T-helper 17 cell (primary cell): ENCODE measurements at regions not wholly inside any gene's neighbourhood (a gene's known extent, or its start where the extent isn't known, plus 50 kb on each side); places are given as distances from the start of the nearest gene placed in this dataset.
"Not testable (repeated sequence)": the region's sequence is repeated elsewhere in the genome, so short reads cannot be mapped to it uniquely, and the experiment has no call there.

Experiments
- ATAC-seq: fragments of 150-1000 bp; cut with Tn5 transposase; 2 replicates; pipeline ENCODE4 v1.10.0; 2021; ENCODE audit warnings: mild to moderate bottlenecking, moderate library complexity
- DNase-seq, 3 donors: peaks; one replicate each; pipeline versions ENCODE4 v3.0.0 to v3.0.0-alpha.2; 2020 to 2021
- H3K9me3 ChIP-seq: one replicate; pipeline ENCODE4 v1.7.0; 2013; ENCODE audit warnings: low read length, mild to moderate bottlenecking; ENCODE audit not compliant: control insufficient read depth, poor library complexity, severe bottlenecking
- H3K27ac Mint-ChIP-seq: one replicate; pipeline ENCODE4 v1.8.0; 2022; ENCODE audit warnings: mild to moderate bottlenecking, moderate library complexity, mixed read lengths
- H3K27me3 Mint-ChIP-seq: one replicate; pipeline ENCODE4 v1.8.0; 2022; ENCODE audit warnings: mixed read lengths
- H3K36me3 Mint-ChIP-seq: one replicate; pipeline ENCODE4 v1.8.0; 2022; ENCODE audit warnings: low read depth, mixed read lengths
- H3K4me1 Mint-ChIP-seq: one replicate; pipeline ENCODE4 v1.8.0; 2022; ENCODE audit warnings: mild to moderate bottlenecking, mixed read lengths
- H3K4me3 Mint-ChIP-seq: one replicate; pipeline ENCODE4 v1.8.0; 2022; ENCODE audit warnings: mild to moderate bottlenecking, moderate library complexity, mixed read lengths

DNA sequence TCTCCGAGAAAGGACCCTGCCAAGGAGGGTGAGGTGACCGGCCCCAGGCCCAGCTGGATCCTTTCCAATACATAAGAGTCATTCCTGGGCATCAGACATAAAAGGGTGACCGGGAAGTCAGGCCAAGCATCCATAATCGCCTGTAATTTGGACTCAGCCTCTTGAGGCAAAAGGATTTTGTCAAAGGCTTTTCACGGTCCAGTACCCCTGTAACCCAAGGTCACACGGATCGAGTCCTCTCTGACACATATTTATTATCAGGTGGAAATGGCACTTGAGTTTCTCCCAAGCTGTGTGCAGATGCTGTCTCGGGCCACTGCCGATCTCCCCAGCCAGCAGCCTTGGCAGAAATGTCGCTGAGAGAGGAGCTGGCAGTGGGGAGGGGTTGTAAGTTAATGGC lies 556.5 kb downstream of the MN1 start:
- H3K4me1 Mint-ChIP-seq, result peaks cover 2% of the 10 kb centered on the region
- no peak overlapping the region for H3K4me3 Mint-ChIP-seq
- H3K27ac Mint-ChIP-seq, result no peak overlapping the region
- ATAC-seq (no peak), DNase-seq (no peak)
- H3K9me3 ChIP-seq, result no peaks in the 10 kb centered on the region
- peaks cover 14% of the 10 kb centered on the region for H3K27me3 Mint-ChIP-seq
- peaks cover 3% of the 10 kb centered on the region for H3K36me3 Mint-ChIP-seq

DNA sequence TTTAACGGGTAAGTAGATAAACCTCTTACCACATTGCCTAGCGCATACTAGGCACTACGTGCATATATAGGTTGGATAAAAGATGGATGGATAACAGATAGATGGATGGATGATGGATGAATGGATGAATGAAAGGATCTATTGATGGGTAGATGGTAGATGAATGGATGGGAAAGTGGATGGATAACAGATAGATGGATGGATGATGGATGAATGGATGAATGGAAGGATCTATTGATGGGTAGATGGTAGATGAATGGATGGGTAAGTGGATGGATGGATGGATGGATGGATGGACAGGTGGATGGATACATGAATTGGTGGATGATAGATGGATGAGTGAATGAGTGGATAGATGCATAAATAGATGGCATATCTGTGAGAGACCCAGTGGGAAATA lies 555.0 kb downstream of the MN1 start:
- H3K27me3 Mint-ChIP-seq, result peaks cover 12% of the 10 kb centered on the region
- no peak overlapping the region for H3K27ac Mint-ChIP-seq

DNA sequence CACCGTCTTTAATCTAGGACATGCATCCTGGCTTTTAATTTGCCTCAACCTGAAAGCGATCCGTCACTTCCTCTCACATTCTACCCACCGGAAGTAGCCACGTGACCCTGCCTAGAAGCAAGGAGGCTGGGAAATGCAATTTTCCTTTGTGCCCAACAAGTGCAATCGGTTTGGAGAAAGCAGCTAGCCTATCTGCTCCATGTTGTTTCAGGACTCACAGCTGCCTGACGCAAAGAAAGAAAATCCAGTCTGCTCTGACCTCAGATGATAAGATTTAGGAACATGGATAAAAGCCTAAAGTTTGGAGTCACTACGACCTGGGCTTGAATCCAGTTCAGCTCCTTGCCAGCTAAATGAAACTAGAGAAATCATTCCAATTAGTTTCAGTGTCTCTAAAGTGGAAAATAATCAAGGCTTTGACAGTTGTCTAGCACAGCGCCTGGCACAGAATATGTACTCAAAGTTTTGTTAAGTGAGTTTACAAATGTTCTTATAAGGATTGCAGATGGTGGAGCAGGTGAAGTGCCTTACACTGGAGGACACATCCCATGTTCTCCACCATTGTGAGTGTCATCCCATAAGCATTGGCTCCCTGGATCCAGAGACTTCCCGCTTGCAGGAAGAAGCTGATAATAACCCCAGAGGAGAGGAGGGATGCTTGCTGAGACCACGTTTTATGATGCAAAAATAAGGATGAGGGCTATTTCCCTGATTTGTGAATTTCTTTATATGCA lies 553.7 kb downstream of the MN1 start:
- H3K9me3 ChIP-seq, result no peaks in the 10 kb centered on the region
- Mint-ChIP-seq H3K4me3 (no peak overlapping the region), H3K4me1 (peaks cover 2% of the 10 kb centered on the region), H3K27me3 (peaks cover 5% of the 10 kb centered on the region), H3K27ac (no peak overlapping the region), H3K36me3 (no peaks in the 10 kb centered on the region)
- no peak for DNase-seq
- ATAC-seq, result no peak

More for the DNA sequence above, 555.0 kb downstream of the MN1 start:
- H3K36me3 Mint-ChIP-seq, result peaks cover 3% of the 10 kb centered on the region
- H3K9me3 ChIP-seq, result no peaks in the 10 kb centered on the region
- peaks cover 2% of the 10 kb centered on the region for H3K4me1 Mint-ChIP-seq
- no peak overlapping the region for H3K4me3 Mint-ChIP-seq
- ATAC-seq, result no peak
- no peak for DNase-seq

DNA sequence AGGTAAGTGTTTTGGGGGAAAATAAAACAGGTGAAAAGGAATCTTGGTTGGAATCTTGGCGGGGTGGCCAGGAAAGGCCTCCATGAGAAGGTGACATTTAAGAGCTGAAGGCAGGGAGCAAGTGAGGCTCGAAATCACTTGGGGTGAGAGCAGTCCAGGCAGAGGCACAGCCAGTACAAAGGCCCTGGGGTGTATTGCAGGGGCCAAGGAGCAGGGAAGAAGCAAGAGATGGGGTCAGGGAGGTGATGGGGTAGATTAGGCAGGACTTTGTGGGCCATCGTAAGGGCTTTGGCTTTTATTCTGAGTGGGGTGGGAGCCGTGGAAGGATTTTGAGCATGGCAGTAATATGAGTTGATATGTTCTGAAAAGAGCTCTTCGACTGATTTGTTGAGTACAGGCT lies 551.1 kb downstream of the MN1 start:
- Mint-ChIP-seq H3K27me3 (no peaks in the 10 kb centered on the region), H3K4me3 (no peak overlapping the region), H3K27ac (no peak overlapping the region), H3K36me3 (peaks cover 2% of the 10 kb centered on the region), H3K4me1 (peaks cover 2% of the 10 kb centered on the region)
- no peak for ATAC-seq
- H3K9me3 ChIP-seq, result peaks cover 2% of the 10 kb centered on the region
- DNase-seq, result no peak

DNA sequence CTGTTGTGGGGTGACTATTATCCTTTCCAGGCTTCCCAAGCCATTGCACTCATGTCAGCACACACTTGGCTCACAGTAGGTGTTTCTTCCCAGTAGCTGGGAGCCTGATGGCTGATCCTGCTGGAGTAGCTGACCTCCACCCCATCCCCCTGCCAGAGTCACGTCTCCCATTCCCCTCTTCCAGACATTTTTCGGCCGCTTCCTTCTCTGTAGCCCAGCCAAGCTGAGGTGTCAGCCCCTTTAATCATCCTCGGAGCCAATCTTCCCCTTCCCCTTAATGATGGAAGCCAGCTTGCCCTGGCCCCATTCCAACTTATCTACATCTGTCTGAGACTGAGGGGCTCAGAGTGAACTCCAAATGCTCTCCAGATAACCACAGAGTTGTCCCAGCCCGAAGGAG lies 550.7 kb downstream of the MN1 start:
- Mint-ChIP-seq H3K27me3 (no peaks in the 10 kb centered on the region), H3K4me3 (no peak overlapping the region), H3K36me3 (peaks cover 2% of the 10 kb centered on the region), H3K4me1 (peaks cover 2% of the 10 kb centered on the region), H3K27ac (no peak overlapping the region)
- peaks cover 2% of the 10 kb centered on the region for H3K9me3 ChIP-seq
- DNase-seq (no peak), ATAC-seq (no peak)

DNA sequence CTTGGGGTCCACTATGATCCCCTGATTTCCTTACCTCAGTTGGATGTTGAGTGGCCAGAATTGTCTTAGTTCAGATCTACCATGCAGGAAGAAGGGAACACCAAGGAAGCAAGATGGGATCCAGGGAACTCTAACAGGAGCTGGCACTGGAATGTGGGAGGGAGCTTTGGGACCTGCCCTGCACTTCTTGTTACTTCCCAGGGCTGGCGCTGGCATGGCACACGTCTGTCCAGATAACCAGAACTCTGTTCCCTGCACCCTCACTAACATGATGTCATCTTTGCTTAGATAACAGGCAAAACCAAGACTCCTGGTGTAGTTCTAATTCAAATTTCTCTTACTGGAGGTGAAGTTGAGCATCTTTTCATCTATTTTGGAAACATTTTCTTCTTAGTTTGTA lies 550.0 kb downstream of the MN1 start:
- Mint-ChIP-seq H3K4me3 (no peak overlapping the region), H3K36me3 (peaks cover 2% of the 10 kb centered on the region), H3K27ac (no peak overlapping the region), H3K4me1 (peaks cover 2% of the 10 kb centered on the region), H3K27me3 (no peaks in the 10 kb centered on the region)
- ATAC-seq (no peak), DNase-seq (no peak)
- peaks cover 2% of the 10 kb centered on the region for H3K9me3 ChIP-seq

DNA sequence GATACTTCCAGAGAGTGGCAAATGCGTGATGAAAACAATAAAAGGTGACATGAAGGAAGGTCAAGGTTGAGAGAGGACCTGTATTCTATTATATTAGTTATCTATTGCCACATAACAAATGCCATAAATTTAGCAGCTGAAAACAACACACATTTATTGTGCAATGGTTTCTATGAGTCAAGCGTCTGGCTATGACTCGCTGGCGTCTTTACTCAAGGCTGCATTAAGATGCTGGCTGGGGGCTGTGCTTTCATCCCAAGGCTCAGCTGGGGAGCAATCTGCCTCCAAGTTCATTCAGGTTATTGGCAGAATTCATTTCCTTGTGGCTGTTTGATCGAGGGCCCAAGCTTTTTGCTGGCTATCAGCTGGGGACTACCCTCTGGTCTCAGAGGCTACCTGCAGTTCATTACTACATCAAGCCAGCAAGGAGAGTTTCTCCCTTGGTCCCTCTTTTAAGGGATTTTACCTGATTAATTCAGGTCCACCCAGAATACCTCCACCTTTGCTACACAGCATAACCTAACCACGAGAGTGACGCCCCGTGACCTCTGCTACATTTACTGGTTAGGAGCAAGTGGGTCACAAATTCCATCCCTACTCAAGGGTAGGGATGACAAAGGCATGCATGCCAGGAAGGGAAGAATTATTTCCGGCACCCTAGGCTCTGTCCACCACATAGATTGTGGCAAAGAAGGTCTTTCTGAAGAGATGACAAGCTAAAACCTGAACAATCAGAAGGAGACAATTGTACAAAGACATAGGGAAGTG lies 549.1 kb downstream of the MN1 start:
- H3K36me3 Mint-ChIP-seq, result peaks cover 2% of the 10 kb centered on the region
- H3K27me3 Mint-ChIP-seq, result no peaks in the 10 kb centered on the region
- no peak overlapping the region for H3K4me3 Mint-ChIP-seq
- no peak overlapping the region for H3K27ac Mint-ChIP-seq
- no peak for ATAC-seq
- no peak for DNase-seq
- no peaks in the 10 kb centered on the region for H3K4me1 Mint-ChIP-seq
- H3K9me3 ChIP-seq, result peaks cover 2% of the 10 kb centered on the region

DNA sequence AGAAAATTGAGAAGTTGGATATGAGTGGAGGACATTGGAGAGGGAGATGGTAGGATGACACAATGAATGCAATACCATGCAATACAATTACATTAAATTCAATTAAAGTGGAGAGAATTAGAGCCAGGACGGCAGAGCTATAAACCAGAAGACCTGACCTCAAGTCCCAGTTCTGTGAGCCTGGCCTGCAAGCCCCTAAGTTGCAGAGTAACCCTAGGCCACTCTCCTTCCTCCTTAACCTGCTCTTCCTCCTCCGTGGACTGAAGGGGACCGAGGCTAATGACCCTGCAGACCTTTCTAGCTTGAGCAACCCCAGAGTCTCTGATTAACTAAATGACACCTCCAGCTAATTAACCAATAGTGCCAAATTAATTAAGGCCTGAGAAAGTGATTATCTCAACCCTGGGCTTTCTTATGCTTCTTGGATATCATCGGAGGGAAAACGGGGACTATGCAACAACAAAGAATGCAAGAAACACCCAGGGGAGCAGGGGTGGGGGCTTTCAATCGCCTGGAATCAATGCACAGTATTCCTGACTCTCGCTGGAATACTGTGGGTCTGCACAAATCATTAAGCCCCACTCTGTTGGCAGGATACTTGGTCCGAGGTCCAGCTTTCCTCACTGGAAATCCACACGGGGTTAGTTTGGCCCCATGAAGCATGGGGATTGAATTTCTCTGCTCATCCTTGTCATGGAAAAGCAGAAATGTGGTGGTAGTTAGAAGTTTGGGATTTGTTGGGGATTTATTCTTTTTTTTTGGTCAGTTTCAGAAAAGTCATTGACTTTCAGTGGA lies 548.3 kb downstream of the MN1 start:
- no peak for DNase-seq
- Mint-ChIP-seq H3K4me1 (no peaks in the 10 kb centered on the region), H3K4me3 (no peak overlapping the region), H3K36me3 (peaks cover 2% of the 10 kb centered on the region), H3K27ac (no peak overlapping the region), H3K27me3 (no peaks in the 10 kb centered on the region)
- no peak for ATAC-seq
- peaks cover 2% of the 10 kb centered on the region for H3K9me3 ChIP-seq

DNA sequence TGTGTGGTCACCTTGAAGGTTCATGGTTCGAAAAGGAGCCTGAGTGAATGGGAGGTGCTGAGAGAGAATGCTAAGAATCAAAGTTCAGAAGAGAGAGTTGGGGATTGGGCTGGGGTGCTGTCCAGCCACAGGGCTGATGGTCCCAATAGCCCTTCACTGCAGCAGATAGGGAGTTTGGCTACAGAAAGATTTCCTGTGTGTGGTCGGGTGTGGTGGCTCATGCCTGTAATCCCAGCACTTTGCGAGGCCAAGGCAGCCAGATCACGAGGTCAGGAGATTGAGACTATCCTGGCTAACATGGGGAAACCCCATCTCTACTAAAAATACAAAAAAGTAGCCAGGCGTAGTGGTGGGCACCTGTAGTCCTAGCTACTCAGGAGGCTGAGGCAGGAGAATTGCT lies 547.5 kb downstream of the MN1 start:
- H3K27ac Mint-ChIP-seq, H3K27me3 Mint-ChIP-seq, H3K4me1 Mint-ChIP-seq, H3K9me3 ChIP-seq, DNase-seq, H3K4me3 Mint-ChIP-seq, H3K36me3 Mint-ChIP-seq, ATAC-seq: not testable (repeated sequence)

DNA sequence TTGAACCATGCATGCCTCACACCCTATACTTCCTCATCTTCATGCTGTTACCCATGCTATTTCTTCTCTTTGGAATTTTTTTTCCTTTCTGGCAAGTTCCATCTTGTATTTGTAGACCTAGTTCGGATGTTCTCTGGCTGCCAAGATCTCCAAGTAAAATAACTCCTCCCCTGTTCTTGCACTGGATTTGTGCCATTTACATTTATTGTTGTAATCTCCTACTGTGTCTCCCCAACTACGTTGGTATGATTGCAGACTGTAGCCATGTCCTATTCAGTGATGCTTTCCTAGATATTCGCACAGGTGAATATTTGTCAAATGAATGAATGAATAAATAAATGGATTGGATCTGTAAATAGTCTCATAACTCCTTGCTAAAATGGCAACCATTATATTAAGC lies 546.0 kb downstream of the MN1 start:
- H3K27ac Mint-ChIP-seq, result no peak overlapping the region
- H3K4me3 Mint-ChIP-seq, result no peak overlapping the region
- ATAC-seq (no peak), DNase-seq (no peak)
- peaks cover 2% of the 10 kb centered on the region for H3K36me3 Mint-ChIP-seq
- no peaks in the 10 kb centered on the region for H3K27me3 Mint-ChIP-seq
- no peaks in the 10 kb centered on the region for H3K4me1 Mint-ChIP-seq
- peaks cover 2% of the 10 kb centered on the region for H3K9me3 ChIP-seq

DNA sequence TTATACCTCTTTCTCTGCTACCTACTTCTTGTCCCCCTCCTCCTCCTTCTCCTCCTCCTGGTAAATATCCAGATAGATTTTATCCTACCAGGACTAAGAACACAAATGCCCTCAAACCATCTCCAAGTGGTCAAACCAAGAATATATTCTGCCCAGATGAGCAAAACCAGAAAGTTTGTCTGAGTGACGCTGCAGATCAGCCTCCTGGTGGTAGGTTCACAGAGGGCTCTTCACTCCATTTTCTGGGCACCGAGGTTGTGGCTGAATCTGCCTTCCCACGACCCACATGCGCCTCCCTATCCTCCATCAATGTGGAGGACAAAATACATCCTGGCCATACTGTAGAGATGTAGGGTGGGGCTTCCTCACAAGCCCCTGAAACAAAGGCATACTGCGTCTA lies 543.6 kb downstream of the MN1 start:
- ATAC-seq, result no peak
- no peak for DNase-seq
- H3K4me3 Mint-ChIP-seq, result no peak overlapping the region
- H3K4me1 Mint-ChIP-seq, result no peaks in the 10 kb centered on the region
- H3K27ac Mint-ChIP-seq, result no peak overlapping the region
- H3K9me3 ChIP-seq, result peaks cover 2% of the 10 kb centered on the region
- peaks cover 2% of the 10 kb centered on the region for H3K36me3 Mint-ChIP-seq
- no peaks in the 10 kb centered on the region for H3K27me3 Mint-ChIP-seq

DNA sequence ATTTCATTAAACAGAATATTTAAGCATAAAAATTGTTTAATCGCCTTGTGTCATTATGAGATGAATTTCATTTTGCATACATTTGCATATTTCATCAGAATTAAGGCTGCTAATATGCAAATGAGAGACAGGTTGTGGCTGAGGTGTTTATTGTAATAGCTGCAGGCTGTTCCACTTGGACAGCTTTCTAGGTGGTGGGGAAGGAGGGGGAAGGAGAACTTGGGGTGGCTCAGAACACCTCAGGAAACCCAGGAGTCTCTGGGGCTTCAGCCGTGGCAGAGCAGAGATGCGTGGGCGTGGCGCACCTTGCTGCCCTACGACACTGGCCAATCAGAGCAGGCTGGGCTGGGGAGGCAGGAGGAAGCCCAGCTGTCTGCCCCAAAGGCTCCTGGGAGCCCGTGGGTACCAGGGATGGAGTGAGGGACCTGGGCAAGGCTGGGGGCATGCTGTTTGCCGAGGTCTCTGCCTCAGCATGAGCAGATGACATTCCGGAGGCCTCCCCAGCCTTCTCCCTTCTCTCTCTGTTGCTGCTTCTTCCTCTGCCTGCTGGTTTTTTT lies 542.9 kb downstream of the MN1 start:
- H3K4me1 Mint-ChIP-seq, result no peaks in the 10 kb centered on the region
- H3K27me3 Mint-ChIP-seq, result no peaks in the 10 kb centered on the region
- H3K4me3 Mint-ChIP-seq, result no peak overlapping the region
- peaks cover 2% of the 10 kb centered on the region for H3K36me3 Mint-ChIP-seq
- no peak for DNase-seq
- ATAC-seq, result no peak
- no peak overlapping the region for H3K27ac Mint-ChIP-seq
- H3K9me3 ChIP-seq, result peaks cover 2% of the 10 kb centered on the region

DNA sequence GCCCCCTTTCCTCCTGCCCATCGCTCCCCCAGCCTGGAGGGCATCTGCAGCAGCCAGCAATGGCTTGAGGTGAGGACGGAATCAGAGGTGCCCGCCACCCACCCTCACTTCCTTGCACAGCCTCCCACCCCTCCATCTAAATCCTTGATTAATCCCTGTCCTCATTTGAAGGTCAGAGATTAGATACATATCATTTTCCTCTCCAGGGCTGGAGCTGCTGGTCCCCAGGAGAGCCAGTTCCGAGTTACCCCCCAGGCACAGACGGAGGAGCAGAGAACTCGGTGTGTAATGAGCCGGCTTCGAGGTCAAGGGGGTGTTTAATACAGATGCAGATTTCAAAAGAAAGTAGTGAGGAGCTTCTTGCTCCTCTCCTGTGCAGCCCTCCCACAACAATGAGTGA lies 542.1 kb downstream of the MN1 start:
- Mint-ChIP-seq H3K36me3 (no peaks in the 10 kb centered on the region), H3K27me3 (no peaks in the 10 kb centered on the region), H3K4me3 (no peak overlapping the region), H3K4me1 (no peaks in the 10 kb centered on the region), H3K27ac (no peak overlapping the region)
- peaks cover 2% of the 10 kb centered on the region for H3K9me3 ChIP-seq
- DNase-seq, result no peak
- ATAC-seq, result no peak
